Retina (tissue), 1 donor: ENCODE measurements at regions not wholly inside any gene's neighbourhood (a gene's known extent, or its start where the extent isn't known, plus 50 kb on each side); places are given as distances from the start of the nearest gene placed in this dataset.
"Not testable (repeated sequence)": the region's sequence is repeated elsewhere in the genome, so short reads cannot be mapped to it uniquely, and the experiment has no call there.

Source experiments
- DNase-seq: peaks from one replicate; pipeline ENCODE4 v3.0.0-alpha.2; 2016

DNA sequence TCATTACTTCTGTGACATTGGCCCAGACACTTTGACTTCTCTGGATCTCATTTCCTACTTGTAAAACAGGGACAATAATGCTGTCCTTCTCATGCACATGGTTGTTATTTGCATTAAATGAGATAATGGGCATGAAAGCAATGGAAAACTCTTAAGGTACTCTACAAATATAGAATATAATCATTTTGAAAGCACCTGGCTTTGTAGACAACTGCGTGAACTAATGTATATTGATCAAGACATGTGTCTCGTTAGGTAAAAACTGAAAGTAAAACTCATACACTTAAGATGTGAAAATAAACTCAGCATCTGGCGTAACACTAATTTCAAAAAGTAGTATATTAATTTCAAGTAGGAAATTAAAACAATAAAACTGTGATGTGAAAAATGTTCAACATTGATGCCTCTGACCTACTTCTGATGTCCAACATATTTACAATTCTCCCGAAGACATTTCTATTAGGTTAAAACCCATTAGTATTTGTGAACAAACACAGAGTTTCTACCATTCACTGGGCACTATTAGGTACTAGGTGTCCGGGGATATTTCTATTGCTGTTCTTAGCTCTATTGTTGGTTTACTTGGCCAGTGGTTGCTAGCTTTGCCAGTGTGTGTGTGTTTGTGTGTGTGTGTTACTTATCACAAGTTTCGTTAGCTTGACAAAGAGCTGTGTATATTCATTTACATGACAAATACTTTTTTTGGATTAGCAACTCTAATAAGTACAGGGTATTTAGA is 220.5 kb downstream of the KCNRG start:
- no peak for DNase-seq

DNA sequence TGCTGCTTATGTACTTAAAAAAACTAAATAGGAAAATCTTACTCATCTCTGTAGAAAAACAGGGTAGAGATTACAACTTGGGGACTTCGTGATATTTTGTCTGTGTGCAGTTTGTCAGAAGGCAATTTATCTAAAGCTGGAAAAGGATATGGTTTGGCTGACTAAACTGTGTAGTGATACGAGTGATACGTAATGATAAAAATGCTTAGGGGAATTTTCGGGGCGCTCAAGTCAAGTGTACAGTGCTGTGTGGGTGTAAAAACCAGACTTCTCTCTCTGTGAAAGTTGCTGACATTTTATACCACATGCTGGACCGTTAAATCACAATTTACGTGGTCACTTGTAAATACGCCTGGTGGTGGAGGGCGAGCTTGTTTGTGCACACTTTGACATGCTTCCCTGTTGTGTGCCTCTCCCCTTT is 221.7 kb downstream of the KCNRG start:
- no peak for DNase-seq

DNA sequence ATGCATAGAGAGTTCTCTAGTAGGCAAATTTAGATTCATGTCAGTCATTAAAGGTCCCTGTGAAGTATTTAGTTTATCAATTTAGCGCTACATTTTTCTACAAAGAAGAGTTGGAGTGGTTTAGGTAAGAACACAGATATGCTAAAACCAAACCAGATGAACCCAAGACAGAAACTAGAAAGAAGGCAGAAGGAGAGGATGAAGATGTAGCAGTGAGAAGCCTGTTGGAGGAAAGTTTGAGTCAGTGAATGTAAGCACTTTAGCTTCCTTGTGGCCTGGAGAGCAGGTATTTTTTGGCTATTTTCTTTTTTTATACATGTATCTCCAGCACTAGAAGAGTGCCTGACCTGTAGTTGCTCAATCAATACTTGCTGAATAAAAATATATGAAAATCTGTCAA is 223.7 kb downstream of the KCNRG start:
- DNase-seq: no peak

DNA sequence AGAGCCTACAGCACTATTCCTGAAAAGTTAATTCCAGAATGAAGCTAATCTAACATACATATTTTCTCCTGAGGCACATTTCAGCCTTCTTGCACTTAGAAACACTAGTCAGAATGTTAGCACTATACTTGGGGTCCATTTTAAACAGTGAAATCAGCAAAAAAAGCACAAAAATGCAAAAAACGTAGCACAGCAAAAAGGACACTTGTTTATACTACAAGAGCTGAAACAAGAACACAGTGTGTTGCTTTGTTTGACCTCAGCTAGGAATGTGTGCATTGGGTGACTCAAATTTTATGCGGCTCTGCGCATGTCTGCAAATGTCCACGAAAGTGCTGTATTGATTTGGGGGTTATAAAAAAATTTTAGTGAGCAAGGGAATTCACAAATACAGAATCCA is 226.2 kb downstream of the KCNRG start:
- no peak for DNase-seq

DNA sequence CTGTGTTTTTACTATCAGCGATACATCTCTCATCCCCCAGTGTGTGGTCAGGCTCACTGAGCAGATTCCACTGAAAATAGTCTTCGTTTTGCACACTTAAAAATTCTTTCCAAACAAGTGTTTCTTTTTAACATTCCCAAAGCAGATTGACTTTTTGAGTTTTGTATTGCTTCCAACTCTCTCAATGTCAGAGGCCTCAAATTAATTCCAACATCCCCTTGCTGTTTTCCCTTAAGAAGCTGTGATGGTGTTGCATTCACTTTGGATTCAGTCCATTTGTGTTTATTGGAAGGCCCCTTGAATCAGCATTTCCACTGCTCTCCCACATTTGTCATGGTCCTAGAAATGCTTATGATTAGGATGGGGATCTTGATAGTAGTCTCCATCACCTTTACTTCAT is 228.7 kb downstream of the KCNRG start:
- DNase-seq: no peak

DNA sequence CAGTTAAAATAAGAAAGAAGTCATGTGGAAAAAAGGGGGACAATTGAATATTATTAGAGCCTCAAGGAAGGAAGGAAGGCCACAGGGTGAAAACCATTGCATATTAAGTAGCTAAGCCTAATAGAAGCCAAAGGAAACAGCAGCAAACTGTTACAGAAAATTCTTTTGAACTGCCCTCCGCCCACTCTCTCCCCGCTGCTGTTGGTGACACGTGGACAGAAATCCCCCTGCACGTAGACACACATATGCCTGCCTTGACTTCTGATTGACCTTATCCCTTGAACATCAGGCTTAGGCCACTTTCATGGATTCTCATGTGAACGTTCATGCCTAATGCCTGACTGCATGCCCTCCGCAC is 229.1 kb downstream of the KCNRG start:
- DNase-seq: no peak

DNA sequence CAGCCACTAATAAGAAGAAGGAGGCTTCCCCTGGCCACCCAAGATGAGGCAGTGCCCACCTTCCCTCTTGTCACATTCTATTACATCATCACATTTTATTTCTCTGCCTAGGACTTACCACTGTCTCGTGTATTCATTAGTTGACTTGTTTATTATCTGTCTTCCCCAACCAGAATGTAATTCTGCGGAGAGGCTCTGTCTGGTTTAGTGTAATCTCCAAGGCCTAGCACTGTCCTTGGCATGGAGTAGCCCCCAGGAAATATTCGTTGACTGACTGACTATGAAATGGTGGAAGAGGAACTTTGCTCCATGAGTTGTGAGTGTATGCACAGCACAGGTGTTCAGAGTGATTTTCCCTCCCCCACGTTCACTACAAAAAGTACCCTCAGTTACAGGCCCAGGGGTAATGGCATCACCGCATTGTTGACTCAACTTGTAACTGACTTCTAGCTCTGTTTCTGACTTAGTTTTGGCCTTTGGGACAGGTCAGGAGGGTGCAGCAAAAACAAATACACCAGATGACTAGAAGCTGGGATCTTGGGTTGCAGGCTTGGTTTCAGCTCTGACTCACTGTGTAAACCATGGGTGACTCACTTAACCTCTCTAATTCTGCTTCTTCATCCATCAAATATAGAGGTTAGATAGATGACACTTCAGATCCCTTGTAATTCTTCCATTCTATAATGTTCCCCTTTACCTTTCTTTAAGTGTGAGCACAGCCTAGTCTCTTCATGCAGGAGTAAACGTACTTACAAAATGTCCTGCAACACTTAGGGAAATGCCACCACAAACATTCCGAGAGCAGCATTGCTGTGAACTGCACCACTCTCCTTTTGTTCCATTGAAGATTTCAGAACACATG is 229.7 kb downstream of the KCNRG start:
- DNase-seq: peak; percentile 31

DNA sequence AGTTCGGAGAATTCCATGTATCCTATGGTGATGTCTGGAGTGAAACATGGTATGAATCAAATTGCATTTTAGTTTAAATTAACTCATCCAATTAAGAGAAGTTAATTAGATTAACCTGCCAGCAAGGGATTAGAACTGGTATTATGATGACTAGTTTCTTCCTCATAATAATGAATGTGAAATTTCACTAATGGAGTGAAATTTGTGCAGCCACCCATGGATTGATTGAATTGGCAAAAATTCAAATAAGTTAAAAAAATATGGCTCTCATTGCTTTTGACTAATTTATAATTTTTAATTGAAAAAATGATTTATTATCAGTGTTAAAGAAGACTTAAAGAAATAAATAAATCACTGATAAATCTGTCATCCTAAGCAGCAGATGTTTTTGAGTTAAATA is 232.0 kb downstream of the KCNRG start:
- no peak for DNase-seq

DNA sequence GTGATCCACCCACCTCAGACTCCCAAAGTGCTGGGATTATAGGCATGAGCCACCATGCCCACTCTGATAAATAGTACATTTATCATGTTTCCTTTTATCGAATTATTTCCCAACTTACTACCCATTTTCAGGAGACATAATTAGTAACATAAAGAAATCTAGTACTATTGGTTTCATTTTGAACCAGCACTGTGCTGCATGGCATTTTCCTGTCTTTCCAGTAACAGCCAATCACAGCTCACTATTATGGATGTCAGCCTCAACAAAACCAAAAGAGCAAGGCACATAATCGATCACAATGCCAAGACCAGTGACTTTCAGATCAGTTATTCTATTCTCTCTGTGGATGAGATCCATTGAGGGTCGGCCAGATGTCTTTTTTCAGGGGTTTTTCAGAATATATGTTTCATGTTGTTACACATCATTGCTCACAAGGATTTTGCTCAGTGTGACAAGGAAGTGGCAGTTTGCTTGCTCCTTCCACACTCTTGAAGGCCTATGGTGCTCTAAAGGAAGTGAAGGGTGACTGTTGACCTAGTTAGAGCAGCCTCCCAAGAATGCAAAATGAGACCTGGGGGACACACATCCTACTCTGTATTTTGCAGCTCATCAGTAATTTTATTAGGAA is 233.4 kb downstream of the KCNRG start:
- DNase-seq: peak; percentile 65

DNA sequence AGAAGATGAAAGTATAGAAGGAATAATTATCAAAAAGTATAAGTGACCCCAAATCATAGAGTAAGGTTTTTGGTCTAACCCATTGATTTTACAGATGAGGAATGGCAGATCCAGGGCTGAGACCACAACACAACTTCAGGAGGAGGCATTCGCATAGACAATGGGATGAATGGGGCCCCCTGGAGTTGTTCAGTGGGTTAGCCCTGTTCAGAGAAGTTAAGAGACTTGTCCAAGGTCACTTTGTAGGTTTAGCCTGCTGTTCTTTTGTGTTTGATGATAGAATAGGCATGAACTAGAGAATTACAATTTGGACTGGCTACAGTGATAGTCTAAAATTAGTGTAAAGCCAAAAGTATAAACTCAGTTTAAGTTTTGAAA is 233.9 kb downstream of the KCNRG start:
- DNase-seq: no peak

DNA sequence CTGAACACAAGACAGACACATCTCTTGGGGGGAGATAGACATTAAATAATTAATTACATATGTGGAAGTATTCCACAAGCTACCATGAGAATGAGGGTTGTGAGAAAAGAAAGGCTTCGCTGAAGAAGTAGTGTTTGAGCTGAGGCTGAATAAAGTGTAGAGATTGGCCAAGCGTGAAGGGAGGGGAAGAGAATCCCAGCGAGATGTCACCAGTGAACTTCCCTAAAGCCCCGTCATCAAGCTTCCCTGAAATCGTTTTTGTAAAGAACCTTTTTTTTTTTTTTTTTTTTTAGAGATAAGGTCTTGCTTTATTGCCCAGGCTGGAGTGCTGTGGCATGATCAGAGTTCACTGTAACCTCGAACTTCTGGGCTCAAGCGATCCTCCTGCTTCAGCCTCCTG is 235.2 kb downstream of the KCNRG start:
- no peak for DNase-seq

DNA sequence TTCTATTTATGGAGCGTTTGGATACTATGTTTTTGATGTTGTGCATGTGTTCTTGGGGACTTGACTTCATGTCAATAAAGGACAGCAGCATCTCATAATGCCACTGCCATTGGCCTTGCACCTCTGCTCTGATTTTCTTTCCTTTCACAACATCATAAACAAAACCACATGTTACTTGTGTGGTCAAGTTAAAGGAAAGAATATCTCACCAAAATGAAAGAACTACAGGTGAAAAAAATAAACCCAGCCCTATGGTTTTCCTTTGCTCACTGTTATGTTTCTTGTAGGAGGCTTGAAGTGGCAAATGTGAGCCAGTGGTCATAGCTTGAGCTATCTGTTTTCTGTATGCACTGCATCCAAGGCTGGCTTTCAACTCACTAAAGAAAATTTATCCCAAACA is 240.4 kb downstream of the KCNRG start:
- no peak for DNase-seq

DNA sequence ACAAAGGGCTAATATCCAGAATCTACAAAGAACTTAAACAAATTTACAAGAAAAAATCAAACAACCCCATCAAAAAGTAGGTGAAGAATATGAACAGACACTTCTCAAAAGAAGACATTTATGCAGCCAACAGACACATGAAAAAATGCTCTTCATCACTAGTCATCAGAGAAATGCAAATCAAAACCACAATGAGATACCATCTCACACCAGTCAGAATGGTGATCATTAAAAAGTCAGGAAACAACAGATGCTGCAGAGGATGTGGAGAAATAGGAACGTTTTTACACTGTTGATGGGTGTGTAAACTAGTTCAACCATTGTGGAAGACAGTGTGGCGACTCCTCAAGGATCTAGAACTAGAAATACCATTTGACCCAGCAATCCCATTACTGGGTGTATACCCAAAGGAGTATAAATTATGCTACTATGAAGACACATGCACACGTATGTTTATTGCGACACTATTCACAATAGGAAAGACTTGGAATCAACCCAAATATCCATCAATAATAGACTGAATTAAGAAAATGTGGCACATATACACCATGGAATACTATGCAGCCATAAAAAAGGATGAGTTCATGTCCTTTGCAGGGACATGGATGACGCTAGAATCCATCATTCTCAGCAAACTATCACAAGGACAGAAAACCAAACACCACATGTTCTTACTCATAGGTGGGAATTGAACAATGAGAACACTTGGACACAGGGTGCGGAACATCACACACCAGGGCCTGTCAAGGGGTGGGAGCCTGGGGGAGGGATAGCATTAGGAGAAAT is 241.5 kb downstream of the KCNRG start:
- DNase-seq: not testable (repeated sequence)

DNA sequence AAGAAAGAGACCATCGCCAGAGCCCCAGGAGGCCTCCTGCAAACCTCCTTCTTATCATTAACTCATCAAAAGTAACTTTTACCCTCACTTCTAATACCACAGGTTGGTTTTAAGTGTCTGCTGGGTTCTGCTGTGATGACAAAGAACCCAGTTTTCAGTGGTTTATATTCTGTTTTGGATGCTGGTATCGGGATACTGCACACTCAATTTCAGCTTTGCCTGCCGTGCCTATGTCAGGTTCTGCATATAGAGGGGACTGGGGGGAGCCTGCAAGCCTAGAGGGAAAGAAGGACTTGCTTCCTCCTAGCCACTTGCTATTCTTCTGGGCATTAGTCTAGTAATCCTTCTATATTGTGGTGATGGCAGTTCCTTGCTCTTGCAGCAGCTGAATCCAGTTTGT is 242.4 kb downstream of the KCNRG start:
- no peak for DNase-seq

DNA sequence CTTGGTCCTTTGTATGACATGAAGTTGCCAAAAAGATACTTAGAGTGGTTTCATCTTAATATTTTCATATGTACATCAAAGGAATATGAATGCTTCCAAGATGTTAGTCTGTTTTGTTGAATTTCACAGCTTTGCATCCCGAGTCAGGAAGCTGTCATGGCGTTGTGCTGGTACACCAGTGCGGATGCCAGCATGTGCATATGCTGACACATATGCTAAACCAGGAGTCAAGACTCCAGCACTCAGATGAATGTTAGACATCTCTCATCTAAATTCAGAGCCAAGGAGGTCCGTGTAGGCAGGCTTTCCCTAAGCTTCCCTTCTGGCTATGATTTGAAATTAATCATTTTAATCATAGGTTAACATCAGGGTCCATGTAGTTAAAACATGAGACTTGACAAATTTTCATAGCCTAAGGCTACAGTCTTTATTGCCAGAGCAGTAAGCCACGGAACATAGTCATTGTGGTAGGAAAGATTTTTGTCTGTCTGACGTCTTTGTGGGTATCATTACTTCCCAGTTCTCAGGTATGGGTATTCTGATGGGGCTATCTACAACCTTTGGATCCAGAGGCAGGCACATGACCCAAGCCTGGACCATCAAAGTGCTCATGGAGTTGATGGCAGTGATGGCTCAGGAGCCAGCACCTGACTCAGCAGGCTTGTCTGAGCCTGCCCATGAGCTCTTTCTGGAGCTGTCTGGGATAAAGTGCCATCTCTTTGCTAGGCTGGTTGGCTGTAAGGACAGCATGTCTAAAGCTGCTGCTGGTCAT is 246.1 kb downstream of the KCNRG start:
- no peak for DNase-seq

DNA sequence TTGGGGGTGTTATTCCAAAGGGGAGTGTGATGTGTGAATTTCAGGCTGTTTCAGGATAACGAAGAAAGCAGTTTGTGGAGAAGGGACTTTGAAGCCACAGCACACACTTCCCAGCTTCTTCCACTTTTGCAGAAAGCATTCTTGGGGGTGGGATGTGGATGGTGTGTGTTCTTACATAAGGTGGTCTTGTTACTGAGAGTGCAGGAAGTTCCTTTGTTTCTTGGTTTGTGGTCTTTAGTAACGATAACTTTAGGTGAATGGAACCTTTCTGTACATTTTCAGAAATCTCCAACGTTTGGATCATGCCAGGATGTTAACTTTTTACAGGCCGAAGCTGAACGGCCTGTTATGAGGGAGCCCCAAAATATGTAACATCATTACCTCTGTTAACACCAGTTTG is 251.8 kb downstream of the KCNRG start:
- DNase-seq: no peak

DNA sequence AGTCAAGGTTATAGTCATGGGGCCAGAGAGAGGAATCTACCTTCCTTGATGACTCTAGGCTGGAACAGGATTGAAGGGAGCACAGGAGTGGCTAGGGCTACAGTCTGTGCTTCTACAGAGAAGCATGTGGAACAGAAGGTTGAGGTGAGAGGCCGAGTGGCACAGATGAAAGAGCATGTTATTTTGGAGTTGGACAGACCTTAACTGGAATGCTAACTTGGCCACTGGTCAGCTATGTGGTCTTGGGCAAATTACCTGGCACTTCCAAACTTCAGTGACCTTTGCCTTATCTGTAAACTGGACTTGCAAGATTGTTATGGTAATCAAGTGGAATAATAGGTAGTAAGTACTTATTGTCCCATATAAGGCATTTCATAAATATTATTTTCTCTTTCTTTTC is 252.7 kb downstream of the KCNRG start:
- DNase-seq: no peak

DNA sequence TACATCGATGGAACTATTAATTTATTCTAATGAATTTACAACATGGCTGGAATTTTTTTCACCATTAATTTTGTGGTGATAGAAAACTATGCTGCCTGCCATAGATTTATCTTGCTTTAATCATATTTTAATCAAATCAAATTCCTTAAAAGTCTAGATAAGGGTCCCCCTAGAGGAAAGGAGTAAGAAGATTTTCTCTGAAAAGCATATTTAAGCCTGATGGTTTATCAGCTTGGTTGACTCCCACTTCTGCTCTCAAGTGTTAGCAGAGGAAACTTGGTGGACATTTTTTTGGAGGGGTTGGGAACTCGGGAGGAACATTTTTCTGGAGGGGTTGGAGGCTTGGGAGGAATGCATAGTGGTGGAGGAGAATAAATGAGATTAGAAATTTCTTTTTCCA is 253.3 kb downstream of the KCNRG start:
- DNase-seq: no peak

DNA sequence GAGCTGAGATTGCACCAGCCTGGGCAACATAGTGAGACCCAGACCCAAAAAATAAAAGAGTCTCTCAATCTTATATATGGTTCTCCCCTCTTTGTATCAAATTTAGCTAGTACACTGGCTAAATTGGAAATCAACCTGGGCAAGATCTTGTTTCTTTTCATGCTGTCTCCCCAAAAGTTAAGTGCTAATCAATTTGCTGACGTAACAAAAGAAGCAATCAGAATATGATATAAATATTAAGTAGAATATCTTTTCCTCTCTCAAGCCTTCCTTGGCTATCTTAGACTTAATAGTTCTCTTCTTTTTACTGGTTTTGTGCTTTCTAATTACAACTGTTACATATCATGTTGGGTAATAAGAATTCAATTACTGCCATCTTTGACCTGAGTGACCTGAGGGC is 258.9 kb downstream of the KCNRG start:
- no peak for DNase-seq

DNA sequence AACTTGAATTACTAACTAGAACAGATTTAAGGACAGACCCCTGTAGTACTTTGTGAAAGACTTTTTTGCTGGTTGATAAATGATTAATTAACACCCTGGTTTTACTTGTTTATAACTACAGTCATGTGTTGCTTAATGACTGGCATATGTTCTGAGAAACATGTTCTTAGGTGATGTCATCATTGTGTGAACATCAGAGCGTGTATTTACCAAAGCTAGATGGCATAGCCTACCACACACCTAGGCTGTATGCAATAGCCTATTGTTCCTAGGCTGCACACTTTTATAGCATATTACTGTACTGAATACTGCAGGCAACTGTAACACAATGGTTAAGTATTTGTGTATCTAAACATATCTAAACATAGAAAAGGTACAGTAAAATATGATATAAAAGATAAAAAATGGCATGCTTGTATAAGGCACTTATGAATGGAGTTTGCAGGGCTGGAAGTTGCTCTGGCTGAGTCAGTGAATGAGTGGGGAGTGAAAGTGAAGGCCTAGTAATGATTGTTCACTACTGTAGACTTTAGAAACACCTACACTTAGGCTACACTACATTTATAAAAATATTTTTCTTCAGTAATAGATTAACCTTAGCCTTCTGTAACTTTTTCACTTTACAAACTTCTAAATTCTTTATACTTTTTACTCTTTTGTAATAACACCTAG is 260.3 kb downstream of the KCNRG start:
- no peak for DNase-seq

DNA sequence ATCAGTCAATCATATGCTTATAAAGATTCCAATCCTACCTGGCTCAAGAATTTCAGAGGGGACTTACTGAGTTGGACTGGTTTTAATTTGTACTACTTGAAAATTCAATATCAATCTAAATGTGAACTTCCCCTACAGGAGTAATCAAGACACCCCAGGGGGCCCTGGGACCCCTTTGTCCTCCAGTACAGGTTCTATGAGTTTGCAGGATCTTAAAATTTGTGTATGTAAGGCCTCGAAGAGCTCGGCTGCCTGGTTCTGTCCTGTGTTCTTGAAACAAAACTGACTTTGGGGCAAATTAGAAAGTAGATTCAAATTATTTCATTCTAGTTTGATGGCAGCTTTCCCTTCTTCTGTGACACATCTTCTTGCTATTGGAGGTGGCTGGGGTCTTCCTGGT is 261.3 kb downstream of the KCNRG start:
- DNase-seq: no peak

DNA sequence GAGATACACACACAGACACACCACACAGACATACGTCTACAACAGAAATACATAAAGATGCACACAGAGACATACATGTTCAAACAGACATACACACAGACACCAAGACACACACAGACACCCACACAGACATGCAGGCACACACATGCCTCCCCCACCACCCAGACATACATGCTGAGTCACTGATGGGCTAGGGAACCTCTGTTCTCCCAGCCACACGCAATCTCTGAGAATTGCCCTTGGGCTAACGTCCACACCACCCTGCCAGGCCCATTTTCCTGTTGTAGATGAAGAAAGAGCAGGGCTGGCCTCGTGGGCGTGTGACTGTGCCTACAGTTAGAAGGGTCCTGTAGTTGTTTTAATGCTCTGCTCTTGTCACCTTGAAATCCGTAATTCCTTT is 261.9 kb downstream of the KCNRG start:
- no peak for DNase-seq
